Testis (tissue), 2 donors: ENCODE measurements at regions not wholly inside any gene's neighbourhood (a gene's known extent, or its start where the extent isn't known, plus 50 kb on each side); places are given as distances from the start of the nearest gene placed in this dataset.

Experiments
- DNase-seq: peaks from one replicate; pipeline ENCODE4 v3.0.0-alpha.2; 2019
- H3K27ac ChIP-seq, 2 donors: fragments of 200-600 bp; sonication (generic); one replicate each; pipeline ENCODE4 v1.5.1; 2019
- H3K27me3 ChIP-seq: fragments of 200-600 bp; sonication (generic); one replicate; pipeline ENCODE4 v1.5.1; 2019
- H3K36me3 ChIP-seq: fragments of 200-600 bp; sonication (generic); one replicate; pipeline ENCODE4 v1.5.1; 2017; ENCODE audit warnings: low read depth; ENCODE audit errors: missing control alignments
- H3K4me1 ChIP-seq: fragments of 200-600 bp; sonication (generic); one replicate; pipeline ENCODE4 v1.5.1; 2019
- H3K4me3 ChIP-seq, 2 donors: fragments of 200-600 bp; sonication (generic); one replicate each; pipeline ENCODE4 v1.5.1; 2017 to 2019
- H3K9me3 ChIP-seq: fragments of 200-600 bp; sonication (generic); one replicate; pipeline ENCODE4 v1.5.1; 2017
- POLR2A ChIP-seq: fragments of 450-650 bp; IDR thresholded peaks from one replicate; pipeline ENCODE4 v1.6.1; 2017; ENCODE audit warnings: antibody characterized with exemption, mild to moderate bottlenecking, moderate library complexity
- WGBS, 2 donors: methylation state at CpG; one replicate each; pipeline ENCODE4 v1.1.5; 2018; 5-methylcytosine and 5-hydroxymethylcytosine counted together
- intact Hi-C: fragments of 100-400 bp; cut with DNase I; formaldehyde crosslinking; loops from one replicate; pipeline ENCODE4 v1.15.1; 2023; ENCODE audit warnings: low total_unique reads
- TF ChIP-seq, protein P1 (sequence below), 3 experiments: fragments of 450-650 bp in 2 of 3; fragments of 200-600 bp in 1 of 3; sonication (generic) in 1 of 3; IDR thresholded peaks; one replicate each; pipeline ENCODE4 v1.5.1; 2016 to 2019; ENCODE audit warnings: antibody characterized with exemption in 3 of 3, mild to moderate bottlenecking in 2 of 3, moderate library complexity in 1 of 3

- no peaks in the 10 kb centered on the region for H3K9me3 ChIP-seq
- no peak for DNase-seq
- intact Hi-C loops: no loop called here
- H3K27ac ChIP-seq: no peak overlapping the region
- TF ChIP-seq, protein P1, sequence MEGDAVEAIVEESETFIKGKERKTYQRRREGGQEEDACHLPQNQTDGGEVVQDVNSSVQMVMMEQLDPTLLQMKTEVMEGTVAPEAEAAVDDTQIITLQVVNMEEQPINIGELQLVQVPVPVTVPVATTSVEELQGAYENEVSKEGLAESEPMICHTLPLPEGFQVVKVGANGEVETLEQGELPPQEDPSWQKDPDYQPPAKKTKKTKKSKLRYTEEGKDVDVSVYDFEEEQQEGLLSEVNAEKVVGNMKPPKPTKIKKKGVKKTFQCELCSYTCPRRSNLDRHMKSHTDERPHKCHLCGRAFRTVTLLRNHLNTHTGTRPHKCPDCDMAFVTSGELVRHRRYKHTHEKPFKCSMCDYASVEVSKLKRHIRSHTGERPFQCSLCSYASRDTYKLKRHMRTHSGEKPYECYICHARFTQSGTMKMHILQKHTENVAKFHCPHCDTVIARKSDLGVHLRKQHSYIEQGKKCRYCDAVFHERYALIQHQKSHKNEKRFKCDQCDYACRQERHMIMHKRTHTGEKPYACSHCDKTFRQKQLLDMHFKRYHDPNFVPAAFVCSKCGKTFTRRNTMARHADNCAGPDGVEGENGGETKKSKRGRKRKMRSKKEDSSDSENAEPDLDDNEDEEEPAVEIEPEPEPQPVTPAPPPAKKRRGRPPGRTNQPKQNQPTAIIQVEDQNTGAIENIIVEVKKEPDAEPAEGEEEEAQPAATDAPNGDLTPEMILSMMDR (IDR thresholded peaks at IDR 0.05): no peak
- no peak for TF ChIP-seq POLR2A
- H3K4me3 ChIP-seq: no peak overlapping the region
- no peaks in the 10 kb centered on the region for H3K36me3 ChIP-seq
- no peaks in the 10 kb centered on the region for H3K27me3 ChIP-seq
- WGBS, 2 donors: 38 to 71% methylated on average over 6 to 10 of the region's 10 CpGs
- H3K4me1 ChIP-seq: peaks cover 3% of the 10 kb centered on the region
These were observed 405.3 kb downstream of the TLE4 start for GRCh38 chr9:79977074-79977435.

- WGBS, 2 donors: 29 to 56% methylated on average over 16 of the region's 16 CpGs
- intact Hi-C loops: no loop called here
- Histone ChIP-seq H3K4me3 (no peak overlapping the region), H3K36me3 (no peaks in the 10 kb centered on the region), H3K4me1 (peaks cover 3% of the 10 kb centered on the region), H3K27ac (no peak overlapping the region), H3K9me3 (no peaks in the 10 kb centered on the region), H3K27me3 (no peaks in the 10 kb centered on the region)
- no peak for TF ChIP-seq POLR2A
- TF ChIP-seq, protein P1 (IDR thresholded peaks at IDR 0.05): no peak
- DNase-seq: no peak
These were observed 404.7 kb downstream of the TLE4 start for GRCh38 chr9:79976257-79977073.

DNA sequence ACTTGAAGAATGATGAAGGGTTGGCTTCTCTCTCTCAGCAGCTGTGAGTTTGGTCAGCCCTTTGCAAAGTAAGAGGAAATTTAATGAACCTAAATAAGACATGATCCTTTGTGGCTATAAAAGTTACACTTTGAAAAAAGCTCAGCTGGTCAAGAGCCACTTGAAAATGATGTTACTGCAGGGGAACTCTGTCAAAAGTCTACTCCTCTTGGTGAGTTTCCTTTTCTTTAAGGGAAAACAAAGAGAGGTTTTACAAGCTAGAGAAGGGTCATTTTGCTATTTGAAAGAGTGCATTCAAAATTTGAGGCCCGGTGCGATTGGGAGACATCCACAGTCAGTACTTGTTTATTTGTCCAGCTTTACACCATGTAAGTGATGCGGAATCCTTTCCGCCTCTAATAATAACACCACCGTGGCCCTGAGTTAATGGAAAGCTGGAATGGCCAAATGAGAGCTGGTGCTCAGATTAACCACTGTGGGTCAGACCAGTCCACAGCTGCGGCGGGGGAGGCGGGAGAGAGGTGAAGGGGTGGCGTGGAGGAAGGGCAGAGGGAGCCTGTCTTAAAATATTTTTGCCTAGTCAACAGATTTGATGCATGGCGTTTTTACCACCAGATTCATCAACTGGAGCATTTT lies 404.0 kb downstream of the TLE4 start:
- TF ChIP-seq, protein P1 (IDR thresholded peaks at IDR 0.05): no peak
- no peak for TF ChIP-seq POLR2A
- H3K9me3 ChIP-seq: no peaks in the 10 kb centered on the region
- peak overlapping the region in 1 of 2 donors; percentile 36 for H3K27ac ChIP-seq
- peaks cover 3% of the 10 kb centered on the region for H3K4me1 ChIP-seq
- intact Hi-C loops: no loop called here
- H3K27me3 ChIP-seq: no peaks in the 10 kb centered on the region
- 37 to 57% methylated on average over 10 of the region's 10 CpGs for WGBS, 2 donors
- no peaks in the 10 kb centered on the region for H3K36me3 ChIP-seq
- no peak for DNase-seq
- H3K4me3 ChIP-seq: no peak overlapping the region

DNA sequence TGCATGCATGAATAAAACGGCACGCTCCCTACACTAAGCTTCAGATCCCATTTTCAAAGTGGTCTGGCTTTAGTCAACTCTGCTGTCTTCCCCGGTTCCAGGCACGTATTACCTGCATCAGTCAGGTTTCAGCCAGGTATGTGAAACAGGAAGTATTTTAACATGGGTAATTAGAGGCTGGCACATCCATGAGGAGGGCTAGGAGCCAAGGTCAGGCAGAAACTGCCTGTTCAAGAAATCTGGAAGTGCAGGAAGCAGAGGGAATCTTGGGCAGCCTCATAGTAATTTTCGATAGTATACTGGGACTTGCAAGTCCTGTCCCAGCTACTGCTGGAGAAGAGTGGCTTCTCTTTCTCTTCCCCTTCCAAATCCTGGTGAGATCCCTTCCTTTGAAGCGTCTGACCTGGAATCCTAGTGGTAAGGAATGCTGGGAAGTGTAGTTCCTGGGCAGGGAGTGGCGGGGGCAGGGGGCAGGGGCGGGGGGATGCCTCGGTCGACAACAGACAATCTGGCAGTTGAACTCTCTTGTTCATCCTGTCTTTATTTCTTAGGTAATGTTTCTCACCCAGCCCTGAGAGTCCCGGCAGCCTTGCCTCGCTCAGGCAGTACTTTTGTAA lies 403.1 kb downstream of the TLE4 start:
- intact Hi-C loops: no loop called here
- TF ChIP-seq, protein P1 (IDR thresholded peaks at IDR 0.05): no peak
- no peak for TF ChIP-seq POLR2A
- peaks cover 3% of the 10 kb centered on the region for H3K4me1 ChIP-seq
- H3K27ac ChIP-seq: no peak overlapping the region
- H3K27me3 ChIP-seq: no peaks in the 10 kb centered on the region
- no peaks in the 10 kb centered on the region for H3K9me3 ChIP-seq
- no peak for DNase-seq
- no peaks in the 10 kb centered on the region for H3K36me3 ChIP-seq
- 66 to 85% methylated on average over 12 of the region's 12 CpGs for WGBS, 2 donors
- no peak overlapping the region for H3K4me3 ChIP-seq
